ENCODE measurements at regions not wholly inside any gene's neighbourhood (a gene's known extent, or its start where the extent isn't known, plus 50 kb on each side); places are given as distances from the start of the nearest gene placed in this dataset.
"Not testable (repeated sequence)": the region's sequence is repeated elsewhere in the genome, so short reads cannot be mapped to it uniquely, and the experiment has no call there.

DNA sequence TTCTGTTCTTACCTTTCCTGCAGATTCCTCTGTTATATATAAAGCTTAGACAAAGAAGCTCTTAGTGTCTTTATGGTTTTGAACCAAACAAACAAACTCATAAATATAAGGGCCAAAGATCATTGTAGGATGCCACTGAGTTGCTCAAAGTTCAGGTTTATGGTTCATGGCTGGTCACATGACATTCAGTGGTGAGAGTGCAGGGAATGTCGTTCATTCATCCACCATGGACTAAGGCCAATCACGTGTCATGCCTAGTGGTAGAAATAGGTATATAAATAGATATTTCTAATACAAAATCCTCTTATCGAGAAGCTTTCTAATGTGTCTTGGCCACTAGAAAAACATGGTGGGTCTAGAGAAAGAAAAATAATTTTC, 119.4 kb downstream of the GATA3 start:
- no peak for DNase-seq

GRCh38 chr10:8174762-8175161, 120.3 kb downstream of the GATA3 start:
- no peak for DNase-seq

- not testable (repeated sequence) for DNase-seq
Observed at GRCh38 chr10:8177526-8177925, 123.0 kb downstream of the GATA3 start.

- DNase-seq: not testable (repeated sequence)
Observed at GRCh38 chr10:8179773-8180172, 125.3 kb downstream of the GATA3 start.

DNA sequence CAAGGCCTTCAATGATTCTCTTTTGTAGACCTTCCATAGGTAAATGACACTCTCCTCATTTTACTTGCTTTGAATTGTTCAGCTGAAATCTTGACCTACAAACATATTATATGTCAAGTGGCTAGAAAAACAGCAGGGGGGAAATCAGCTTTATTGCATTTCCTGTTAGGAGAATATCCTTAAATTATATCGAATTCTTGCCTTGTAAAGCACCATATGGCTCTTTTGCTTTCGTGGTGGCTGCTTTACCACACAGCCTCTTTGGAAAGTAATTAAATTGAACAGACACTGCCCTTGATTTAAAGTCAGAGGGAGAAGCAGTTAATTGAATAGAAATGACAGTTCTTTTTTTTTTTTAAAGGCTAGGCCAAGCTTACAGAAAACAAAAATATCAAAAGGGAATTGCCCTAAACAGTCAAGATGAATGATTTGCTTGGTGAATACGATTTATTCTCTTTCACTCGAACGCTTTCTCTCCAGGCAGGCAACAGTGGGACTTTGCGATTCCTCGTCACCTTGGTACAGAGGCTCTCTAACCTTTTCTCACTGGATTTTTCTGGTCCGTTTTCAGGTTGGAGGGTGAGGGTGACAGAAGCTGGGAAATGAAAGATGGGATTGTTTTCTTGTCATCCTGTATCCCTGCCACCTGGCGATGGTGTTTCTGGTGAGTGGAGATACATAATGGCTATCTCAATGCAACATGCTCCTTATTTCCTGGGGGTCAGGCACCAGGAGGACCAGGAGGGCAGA, 126.0 kb downstream of the GATA3 start:
- DNase-seq: no peak

- DNase-seq: no peak
Observed at GRCh38 chr10:8181496-8182157, 127.1 kb downstream of the GATA3 start.

DNA sequence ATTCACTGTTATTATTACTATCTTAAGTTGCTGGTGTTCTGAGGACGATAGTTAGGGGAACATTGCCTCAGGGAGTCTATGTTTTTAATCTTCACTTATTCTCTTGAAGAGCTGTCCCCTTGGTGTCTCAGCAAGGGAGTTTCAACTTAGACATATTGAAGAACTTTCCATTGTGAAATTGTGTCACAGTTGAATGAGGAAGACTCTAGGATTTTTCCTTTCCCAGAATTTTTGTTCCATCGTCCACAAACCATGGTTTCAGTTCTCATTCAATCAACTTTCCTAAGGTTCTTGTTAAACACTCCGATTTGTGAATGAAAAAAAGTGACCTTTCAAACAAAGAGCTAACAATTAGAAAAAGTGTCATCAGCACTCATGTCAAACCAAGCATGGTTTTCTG, 128.3 kb downstream of the GATA3 start:
- peak; percentile 3 for DNase-seq

- peak; percentile 77 for DNase-seq
Observed at GRCh38 chr10:8183241-8183704, 128.8 kb downstream of the GATA3 start.

- DNase-seq: no peak
Observed at GRCh38 chr10:8187171-8187666, 132.7 kb downstream of the GATA3 start.

GRCh38 chr10:8189458-8189857, 135.0 kb downstream of the GATA3 start:
- no peak for DNase-seq

- DNase-seq: no peak
Observed at GRCh38 chr10:8192301-8192700, 137.8 kb downstream of the GATA3 start.

GRCh38 chr10:8193546-8193945, 139.1 kb downstream of the GATA3 start:
- DNase-seq: no peak

- DNase-seq: no peak
Observed at GRCh38 chr10:8194050-8194449, 139.6 kb downstream of the GATA3 start.

DNA sequence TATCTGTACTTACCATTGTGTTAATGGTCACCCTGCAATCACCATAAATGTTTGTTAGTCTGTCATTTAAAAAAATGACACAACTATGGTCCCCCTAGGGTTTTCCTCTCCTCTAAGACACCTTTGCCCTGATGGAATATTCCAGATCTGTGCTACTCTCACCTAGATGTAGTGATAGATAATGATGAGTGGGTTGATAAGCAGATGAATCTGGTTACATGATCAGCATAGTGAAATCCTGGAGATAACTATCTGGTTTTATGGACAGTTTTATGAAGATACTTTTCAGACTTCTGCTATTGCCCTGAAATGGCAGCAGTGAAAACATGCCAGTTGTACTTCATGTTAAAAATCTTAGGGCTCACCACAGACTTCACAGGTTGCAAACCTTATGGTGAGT, 152.4 kb downstream of the GATA3 start:
- DNase-seq: no peak

- no peak for DNase-seq
Observed at GRCh38 chr10:8211631-8212030, 157.1 kb downstream of the GATA3 start.

DNA sequence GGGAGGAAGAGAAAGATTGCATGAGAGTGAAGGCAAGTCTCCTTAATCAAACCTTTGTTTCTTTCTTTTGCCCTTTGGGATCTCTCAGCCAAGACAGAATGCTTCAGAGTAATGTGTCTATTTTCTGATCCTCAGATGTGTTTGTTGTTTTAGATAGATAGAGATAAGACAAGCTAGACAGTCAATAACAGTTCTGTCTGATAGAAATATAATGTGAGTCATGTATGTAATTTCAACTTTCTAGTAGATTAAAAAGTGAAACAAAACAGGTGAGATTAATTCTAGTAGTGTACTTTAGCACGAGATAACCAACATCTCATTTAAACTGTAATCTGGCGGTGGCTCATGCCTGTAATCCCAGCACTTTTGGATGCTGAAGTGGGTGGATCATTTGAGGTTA, 159.2 kb downstream of the GATA3 start:
- no peak for DNase-seq

DNA sequence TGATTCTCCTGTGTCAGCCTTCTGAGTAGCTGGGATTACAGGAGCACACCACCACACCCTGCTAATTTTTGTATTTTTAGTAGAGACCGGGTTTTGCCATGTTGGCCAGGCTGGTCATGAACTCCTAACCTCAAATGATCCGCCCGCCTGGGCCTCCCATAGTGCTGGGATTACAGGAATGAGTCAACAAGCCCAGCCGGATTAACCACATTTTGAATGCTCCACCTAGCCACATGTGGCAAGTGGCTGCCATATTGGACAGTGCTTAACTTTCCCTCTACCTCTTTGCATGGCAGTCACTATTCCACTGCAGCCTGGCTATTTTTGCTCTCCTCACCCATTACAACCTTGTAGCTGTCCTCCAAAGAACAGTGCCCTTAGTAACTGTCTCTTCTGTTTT, 160.1 kb downstream of the GATA3 start:
- no peak for DNase-seq

DNA sequence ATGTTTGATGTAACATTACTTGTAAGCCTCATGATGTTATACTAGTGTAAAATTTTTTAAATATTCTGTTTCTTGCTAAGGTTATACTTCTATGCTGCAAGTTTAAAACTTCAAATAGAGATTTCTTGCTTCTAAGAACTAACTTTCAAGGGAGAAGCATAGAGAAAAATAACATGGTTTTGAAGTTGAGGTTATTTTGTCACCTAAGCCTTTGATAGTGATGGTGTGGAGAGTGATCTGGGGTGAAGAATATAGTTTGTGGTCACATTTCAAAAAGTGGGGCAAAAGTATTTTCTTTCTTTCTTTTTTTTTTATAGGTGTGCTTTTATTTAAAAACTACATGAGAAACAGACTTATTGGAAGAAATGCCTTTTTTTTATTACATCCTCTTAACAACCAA, 162.4 kb downstream of the GATA3 start:
- no peak for DNase-seq

- no peak for DNase-seq
Observed at GRCh38 chr10:8221451-8221850, 167.0 kb downstream of the GATA3 start.

DNA sequence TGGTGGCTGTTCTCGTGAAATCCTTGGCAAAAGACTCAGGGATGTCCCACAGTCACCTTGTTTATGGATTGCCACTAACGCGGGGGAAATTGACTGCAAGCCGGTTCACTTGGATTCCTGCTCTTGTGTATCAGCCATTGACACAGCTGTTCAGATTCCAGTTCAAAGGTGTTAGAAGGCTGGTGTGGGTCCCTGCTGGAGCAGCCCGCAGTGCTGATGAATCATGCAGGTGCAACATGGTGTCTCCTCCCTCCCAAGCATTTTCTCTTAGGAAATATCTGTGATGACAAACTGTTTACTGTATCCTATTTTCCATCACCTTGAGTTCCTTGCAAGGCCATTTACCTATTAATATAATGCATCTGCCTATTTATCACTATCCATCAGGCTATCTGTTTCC, 170.1 kb downstream of the GATA3 start:
- DNase-seq: no peak

GRCh38 chr10:8225187-8225586, 170.7 kb downstream of the GATA3 start:
- no peak for DNase-seq

- DNase-seq: no peak
Observed at GRCh38 chr10:8227246-8227645, 172.8 kb downstream of the GATA3 start.

DNA sequence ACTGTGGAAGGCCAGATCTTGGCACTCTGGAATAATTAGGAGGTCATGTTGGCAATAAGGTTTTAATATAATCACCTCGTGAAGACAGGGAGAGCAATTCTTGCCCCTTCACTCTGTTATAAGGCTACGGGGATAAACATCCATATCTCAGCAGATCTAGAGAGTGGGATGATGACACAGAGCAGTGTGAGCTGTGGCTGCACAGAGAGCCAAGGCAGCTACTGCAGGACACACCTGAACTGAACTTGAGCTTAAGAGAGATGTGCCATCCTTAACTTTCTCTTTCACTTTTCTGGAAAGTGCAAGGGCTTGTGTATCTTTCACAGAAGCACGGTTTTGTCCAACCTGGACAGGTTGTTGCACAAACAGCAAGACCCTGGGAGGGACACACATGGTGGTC, 174.7 kb downstream of the GATA3 start:
- DNase-seq: no peak

DNA sequence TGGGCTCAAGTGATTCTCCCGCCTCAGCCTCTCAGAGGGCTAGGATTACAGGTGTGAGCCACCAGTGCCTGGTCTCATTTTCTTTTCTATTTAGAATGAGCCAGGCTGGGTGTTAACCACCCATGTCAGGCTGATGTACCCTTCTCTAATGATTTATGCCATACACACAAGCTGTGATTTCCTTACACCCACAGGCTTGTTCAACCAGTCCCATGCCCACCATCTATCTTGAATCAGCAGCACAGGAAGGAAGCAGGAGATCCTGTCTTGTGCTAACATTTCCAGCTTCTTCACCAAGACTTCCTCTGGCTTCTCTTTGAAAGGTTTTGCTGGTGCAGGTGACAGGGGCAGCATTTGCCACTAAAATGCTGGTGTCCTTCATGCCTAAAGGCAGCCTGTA, 176.4 kb downstream of the GATA3 start:
- DNase-seq: no peak

- no peak for DNase-seq
Observed at GRCh38 chr10:8233049-8233448, 178.6 kb downstream of the GATA3 start.

All from CD4-positive, alpha-beta T cell treated with Interleukin-12 subunit alpha and Interleukin-12 subunit beta, for 1 hour (primary cell).